ENCODE measurements at regions not wholly inside any gene's neighbourhood (a gene's known extent, or its start where the extent isn't known, plus 50 kb on each side); places are given as distances from the start of the nearest gene placed in this dataset.

DNA sequence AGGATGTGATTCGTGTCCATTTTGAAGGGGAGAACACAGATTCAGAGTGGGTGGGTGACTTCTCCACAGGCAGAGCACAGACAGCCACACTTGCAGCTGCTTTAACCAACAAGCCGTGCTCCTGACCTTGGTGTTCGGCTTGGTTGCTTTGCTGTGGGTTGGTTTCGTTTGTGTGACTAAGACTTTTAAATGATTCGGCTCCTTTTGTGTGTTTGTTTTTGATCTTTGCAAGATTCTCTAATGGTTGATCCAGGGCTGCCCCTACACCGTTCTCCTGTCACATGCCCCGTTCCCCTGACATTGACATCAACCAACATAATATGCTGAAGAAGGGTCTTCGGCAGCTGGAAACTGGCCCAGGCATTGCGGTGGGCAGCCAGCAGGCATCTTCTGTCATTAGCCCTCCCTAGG is 95.9 kb upstream of the MBOAT2 start:
- ATAC-seq = no peak
- TF ChIP-seq ZFP3 (CRISPR knock-in tag; IDR thresholded peaks at IDR 0.05) (no peak), TCF4 (CRISPR knock-in tag; IDR thresholded peaks at IDR 0.05; ENCODE audit: borderline replicate concordance) (no peak), BACH2 (CRISPR knock-in tag; IDR thresholded peaks at IDR 0.05; ENCODE audit: borderline replicate concordance) (no peak), CSDC2 (CRISPR knock-in tag; IDR thresholded peaks at IDR 0.05) (no peak), CSRNP3 (CRISPR knock-in tag; IDR thresholded peaks at IDR 0.05) (no peak), ARNTL (CRISPR knock-in tag; IDR thresholded peaks at IDR 0.05; ENCODE audit: borderline replicate concordance, low read depth) (no peak), RARB (CRISPR knock-in tag; IDR thresholded peaks at IDR 0.05) (no peak), CREB5 (CRISPR knock-in tag; IDR thresholded peaks at IDR 0.05; ENCODE audit: low read depth) (no peak), ESRRG (CRISPR knock-in tag; IDR thresholded peaks at IDR 0.05) (no peak), PPARA (CRISPR knock-in tag; IDR thresholded peaks at IDR 0.05; ENCODE audit: borderline replicate concordance) (no peak), ISL1 (CRISPR knock-in tag; IDR thresholded peaks at IDR 0.05) (no peak), ZNF8 (CRISPR knock-in tag; IDR thresholded peaks at IDR 0.05) (no peak), TOX (CRISPR knock-in tag; IDR thresholded peaks at IDR 0.05; ENCODE audit: borderline replicate concordance) (no peak), GLIS3 (CRISPR knock-in tag; IDR thresholded peaks at IDR 0.05) (no peak), ZNF70 (CRISPR knock-in tag; IDR thresholded peaks at IDR 0.05) (no peak), SNAI2 (CRISPR knock-in tag; IDR thresholded peaks at IDR 0.05) (no peak), TSHZ2 (CRISPR knock-in tag; IDR thresholded peaks at IDR 0.05) (no peak), ZFP30 (CRISPR knock-in tag; IDR thresholded peaks at IDR 0.05) (no peak), ZC3H10 (CRISPR knock-in tag; IDR thresholded peaks at IDR 0.05) (no peak)
- TF ChIP-seq, protein P1, sequence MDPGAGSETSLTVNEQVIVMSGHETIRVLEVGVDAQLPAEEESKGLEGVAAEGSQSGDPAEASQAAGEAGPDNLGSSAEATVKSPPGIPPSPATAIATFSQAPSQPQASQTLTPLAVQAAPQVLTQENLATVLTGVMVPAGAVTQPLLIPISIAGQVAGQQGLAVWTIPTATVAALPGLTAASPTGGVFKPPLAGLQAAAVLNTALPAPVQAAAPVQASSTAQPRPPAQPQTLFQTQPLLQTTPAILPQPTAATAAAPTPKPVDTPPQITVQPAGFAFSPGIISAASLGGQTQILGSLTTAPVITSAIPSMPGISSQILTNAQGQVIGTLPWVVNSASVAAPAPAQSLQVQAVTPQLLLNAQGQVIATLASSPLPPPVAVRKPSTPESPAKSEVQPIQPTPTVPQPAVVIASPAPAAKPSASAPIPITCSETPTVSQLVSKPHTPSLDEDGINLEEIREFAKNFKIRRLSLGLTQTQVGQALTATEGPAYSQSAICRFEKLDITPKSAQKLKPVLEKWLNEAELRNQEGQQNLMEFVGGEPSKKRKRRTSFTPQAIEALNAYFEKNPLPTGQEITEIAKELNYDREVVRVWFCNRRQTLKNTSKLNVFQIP (CRISPR knock-in tag; IDR thresholded peaks at IDR 0.05; ENCODE audit: borderline replicate concordance, low read depth) = no peak

DNA sequence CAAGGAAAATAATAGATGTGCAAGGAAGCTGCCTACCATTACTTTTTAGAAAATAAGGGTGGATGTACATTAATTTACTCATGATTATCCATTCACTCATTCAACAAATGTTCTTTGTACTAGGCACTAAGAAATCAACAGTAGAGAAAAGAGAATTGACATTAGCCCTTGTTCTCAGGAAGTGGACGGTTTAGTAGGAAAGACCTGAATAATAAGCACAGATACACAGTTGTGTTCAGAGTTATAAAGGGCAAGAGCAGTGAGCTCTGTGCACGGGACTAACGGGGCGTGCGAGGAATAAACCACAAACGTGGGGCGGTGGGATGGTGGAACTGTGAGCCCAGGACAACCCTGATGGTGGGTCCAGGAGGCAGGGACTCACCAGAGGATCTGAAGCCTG is 94.4 kb upstream of the MBOAT2 start:
- no peak for TF ChIP-seq ZNF8 (CRISPR knock-in tag; IDR thresholded peaks at IDR 0.05)
- no peak for TF ChIP-seq BACH2 (CRISPR knock-in tag; IDR thresholded peaks at IDR 0.05; ENCODE audit: borderline replicate concordance)
- TF ChIP-seq CSRNP3 (CRISPR knock-in tag; IDR thresholded peaks at IDR 0.05) = no peak
- TF ChIP-seq RARB (CRISPR knock-in tag; IDR thresholded peaks at IDR 0.05) = no peak
- no peak for TF ChIP-seq ISL1 (CRISPR knock-in tag; IDR thresholded peaks at IDR 0.05)
- no peak for ATAC-seq

DNA sequence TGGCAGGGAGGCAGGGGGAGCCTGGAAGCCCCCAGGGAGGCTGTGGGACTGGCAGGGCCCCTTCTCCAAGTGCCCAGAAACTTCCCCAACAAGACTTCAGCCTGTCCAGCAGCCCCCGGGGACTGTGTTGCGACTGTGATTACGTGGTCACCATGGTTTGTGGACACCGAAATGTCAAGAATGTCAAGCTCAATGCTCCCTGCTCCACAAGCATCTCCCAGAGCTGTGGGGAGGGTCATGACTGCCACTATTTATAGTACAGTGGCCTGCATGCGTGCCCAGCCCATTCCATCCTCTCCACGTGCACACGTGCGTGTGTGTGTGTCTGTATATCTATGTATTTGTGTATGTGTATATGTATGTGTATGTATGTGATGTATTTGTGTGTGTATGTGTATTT is 93.8 kb upstream of the MBOAT2 start:
- TF ChIP-seq ESRRG (CRISPR knock-in tag; IDR thresholded peaks at IDR 0.05) (no peak), TOX (CRISPR knock-in tag; IDR thresholded peaks at IDR 0.05; ENCODE audit: borderline replicate concordance) (no peak), TCF4 (CRISPR knock-in tag; IDR thresholded peaks at IDR 0.05; ENCODE audit: borderline replicate concordance) (no peak), GLIS3 (CRISPR knock-in tag; IDR thresholded peaks at IDR 0.05) (no peak), ZNF565 (CRISPR knock-in tag; conservative IDR thresholded peaks at IDR 0.05; ENCODE audit: low read depth) (no peak)
- TF ChIP-seq, protein P1 (CRISPR knock-in tag; IDR thresholded peaks at IDR 0.05; ENCODE audit: borderline replicate concordance, low read depth) = no peak
- ATAC-seq = no peak
